Common myeloid progenitor, CD34-positive (primary cell): ENCODE measurements at regions not wholly inside any gene's neighbourhood (a gene's known extent, or its start where the extent isn't known, plus 50 kb on each side); places are given as distances from the start of the nearest gene placed in this dataset.
"Not testable (repeated sequence)": the region's sequence is repeated elsewhere in the genome, so short reads cannot be mapped to it uniquely, and the experiment has no call there.

ENCODE experiments used
- CTCF ChIA-PET: fragments of 350-600 bp; sonication (Branson Sonifier 250); formaldehyde crosslinking; loops from one replicate; lab custom pipeline; 2021; ENCODE audit warnings: antibody characterized with exemption; lab: Charles Lee
- POLR2A ChIA-PET: fragments of 350-600 bp; sonication (Branson Sonifier 250); formaldehyde crosslinking; loops from one replicate; lab custom pipeline; 2021; ENCODE audit warnings: antibody characterized with exemption; lab: Charles Lee
- DNase-seq, 3 donors: peaks; one replicate each; pipeline versions ENCODE4 v3.0.0 to v3.0.0-alpha.2; 2013
- H3K27ac ChIP-seq, 2 experiments: 1 replicate in 1 of 2; 2 replicates in 1 of 2; pipeline ENCODE4 v1.7.0; 2013; ENCODE audit warnings: inconsistent platforms in 2 of 2, low read length in 2 of 2, mild to moderate bottlenecking in 2 of 2, low read depth in 1 of 2, moderate library complexity in 1 of 2; ENCODE audit not compliant: severe bottlenecking in 2 of 2, insufficient read depth in 1 of 2, poor library complexity in 1 of 2
- H3K27me3 ChIP-seq, 5 experiments: replicated peaks in 2 of 5; 1 replicate in 3 of 5; 2 replicates in 2 of 5; pipeline versions ENCODE4 v1.6.1 to v1.7.0; 2013; ENCODE audit warnings: low read length in 4 of 5, mild to moderate bottlenecking in 2 of 5, moderate library complexity in 2 of 5, inconsistent platforms in 1 of 5; ENCODE audit not compliant: insufficient read depth in 5 of 5, control insufficient read depth in 4 of 5
- H3K36me3 ChIP-seq, 4 experiments: 1 replicate in 2 of 4; 2 replicates in 2 of 4; pipeline versions ENCODE4 v1.6.1 to v1.7.0; 2013; ENCODE audit warnings: low read length in 3 of 4, control low read depth in 1 of 4, mild to moderate bottlenecking in 1 of 4; ENCODE audit not compliant: control insufficient read depth in 4 of 4, insufficient read depth in 4 of 4
- H3K4me1 ChIP-seq, 4 experiments: 1 replicate in 3 of 4; 2 replicates in 1 of 4; pipeline versions ENCODE4 v1.6.1 to v1.7.1; 2013; ENCODE audit warnings: low read length in 3 of 4, mild to moderate bottlenecking in 3 of 4, control low read depth in 1 of 4, inconsistent platforms in 1 of 4, moderate library complexity in 1 of 4; ENCODE audit not compliant: control insufficient read depth in 4 of 4, insufficient read depth in 4 of 4; ENCODE audit errors: control extremely low read depth in 1 of 4
- H3K4me3 ChIP-seq, 7 experiments: 1 replicate in 4 of 7; 2 replicates in 3 of 7; pipeline versions ENCODE4 v1.5.1 to v1.7.0; 2013; ENCODE audit warnings: mild to moderate bottlenecking in 7 of 7, low read length in 6 of 7, moderate library complexity in 6 of 7, inconsistent platforms in 2 of 7, low read depth in 2 of 7, control low read depth in 1 of 7; ENCODE audit not compliant: insufficient read depth in 4 of 7, control insufficient read depth in 1 of 7; ENCODE audit errors: extremely low read depth in 1 of 7
- H3K9me3 ChIP-seq, 5 experiments: 1 replicate in 4 of 5; 2 replicates in 1 of 5; pipeline versions ENCODE4 v1.6.1 to v1.7.1; 2013; ENCODE audit warnings: low read length in 4 of 5, mild to moderate bottlenecking in 2 of 5, inconsistent platforms in 1 of 5, low read depth in 1 of 5, moderate library complexity in 1 of 5; ENCODE audit not compliant: control insufficient read depth in 4 of 5, insufficient read depth in 2 of 5; ENCODE audit errors: control extremely low read depth in 1 of 5
- WGBS: methylation state at CpG from one replicate; pipeline ENCODE4 v1.1.5; 2013; ENCODE audit not compliant: insufficient coverage; 5-methylcytosine and 5-hydroxymethylcytosine counted together

- ChIA-PET POLR2A (no interaction called here), CTCF (interaction anchor here (0.8 kb wide), 1 partner anchor 13 kb away, joined by 3 read pairs; no protein-coding TSS in a partner anchor)
- H3K9me3 ChIP-seq = peaks cover 0 to 7% (median 0%) of the 10 kb centered on the region in 5 experiments
- no peak overlapping the region for H3K27ac ChIP-seq
- 65% methylated on average over 9 of the region's 11 CpGs for WGBS
- H3K27me3 ChIP-seq = peaks cover 0 to 15% (median 3%) of the 10 kb centered on the region in 5 experiments
- peaks cover 0 to 4% (median 0%) of the 10 kb centered on the region in 4 experiments for H3K4me1 ChIP-seq
- peak in 2 of 3 donors; percentile 28 to 35 for DNase-seq
- no peaks in the 10 kb centered on the region for H3K36me3 ChIP-seq
- no peak overlapping the region for H3K4me3 ChIP-seq
These were observed 91.2 kb downstream of the IRX5 start for GRCh38 chr16:55021595-55022475.

DNA sequence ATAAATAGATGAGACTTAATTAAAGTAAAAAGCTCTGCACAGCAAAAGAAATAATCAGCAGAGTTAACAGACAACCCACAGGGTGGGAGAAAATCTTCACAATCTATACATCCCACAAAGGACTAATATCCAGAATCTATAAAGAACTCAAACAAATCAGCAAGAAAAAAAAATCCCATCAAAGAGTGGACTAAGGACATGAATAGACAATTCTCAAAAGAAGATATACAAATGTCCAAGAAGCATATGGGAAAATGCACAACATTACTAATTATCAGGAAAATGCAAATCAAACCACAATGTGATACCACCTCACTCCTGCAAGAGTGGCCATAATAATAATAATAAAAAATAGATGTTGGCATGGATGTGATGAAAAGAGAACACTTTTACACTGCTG is 96.6 kb downstream of the IRX5 start:
- H3K36me3 ChIP-seq, H3K27ac ChIP-seq, H3K9me3 ChIP-seq, DNase-seq, H3K4me1 ChIP-seq, POLR2A ChIA-PET, H3K4me3 ChIP-seq: not testable (repeated sequence)
- peaks cover 0 to 12% (median 5%) of the 10 kb centered on the region in 5 experiments for H3K27me3 ChIP-seq
- CTCF ChIA-PET = interaction anchor here (0.6 kb wide), 1 partner anchor 958 kb away, joined by 3 read pairs; no protein-coding TSS in a partner anchor

- Histone ChIP-seq H3K27me3 (peaks cover 0 to 5% (median 4%) of the 10 kb centered on the region in 5 experiments), H3K4me3 (no peak overlapping the region), H3K27ac (no peak overlapping the region), H3K9me3 (peaks cover 0 to 8% (median 0%) of the 10 kb centered on the region in 5 experiments), H3K36me3 (no peaks in the 10 kb centered on the region), H3K4me1 (no peaks in the 10 kb centered on the region)
- no CpG with 5 or more reads among the region's 1 CpG for WGBS
- POLR2A ChIA-PET = no interaction called here
- CTCF ChIA-PET = interaction anchor here (0.8 to 1.3 kb wide), 2 partner anchors 12 to 17 kb away, joined by 3 read pairs; no protein-coding TSS in a partner anchor
- no peak for DNase-seq
These were observed 98.8 kb downstream of the IRX5 start for GRCh38 chr16:55029509-55029908.

GRCh38 chr16:55030944-55031343 is 100.3 kb downstream of the IRX5 start:
- WGBS = 20% methylated on average over 1 of the region's 5 CpGs
- H3K27ac ChIP-seq = no peak overlapping the region
- POLR2A ChIA-PET = no interaction called here
- no peak for DNase-seq
- H3K27me3 ChIP-seq = peaks cover 0 to 4% (median 2%) of the 10 kb centered on the region in 5 experiments
- H3K4me3 ChIP-seq = no peak overlapping the region
- no peaks in the 10 kb centered on the region for H3K36me3 ChIP-seq
- CTCF ChIA-PET = no interaction called here
- H3K9me3 ChIP-seq = peaks cover 0 to 8% (median 0%) of the 10 kb centered on the region in 5 experiments
- H3K4me1 ChIP-seq = no peaks in the 10 kb centered on the region

GRCh38 chr16:55031481-55031880 is 100.8 kb downstream of the IRX5 start:
- DNase-seq = no peak
- Histone ChIP-seq H3K27me3 (peaks cover 0 to 4% (median 2%) of the 10 kb centered on the region in 5 experiments), H3K9me3 (peaks cover 0 to 8% (median 0%) of the 10 kb centered on the region in 5 experiments), H3K36me3 (no peaks in the 10 kb centered on the region), H3K27ac (no peak overlapping the region), H3K4me3 (no peak overlapping the region), H3K4me1 (no peaks in the 10 kb centered on the region)
- ChIA-PET POLR2A (no interaction called here), CTCF (no interaction called here)
- 89% methylated on average over 6 of the region's 6 CpGs for WGBS

GRCh38 chr16:55033225-55034156 is 102.8 kb downstream of the IRX5 start:
- no peak overlapping the region for H3K27ac ChIP-seq
- peaks cover 0 to 4% (median 2%) of the 10 kb centered on the region in 5 experiments for H3K27me3 ChIP-seq
- DNase-seq = no peak
- CTCF ChIA-PET = no interaction called here
- H3K9me3 ChIP-seq = peaks cover 0 to 8% (median 0%) of the 10 kb centered on the region in 5 experiments
- H3K36me3 ChIP-seq = no peaks in the 10 kb centered on the region
- POLR2A ChIA-PET = no interaction called here
- no peak overlapping the region for H3K4me3 ChIP-seq
- 97% methylated on average over 24 of the region's 28 CpGs for WGBS
- H3K4me1 ChIP-seq = no peaks in the 10 kb centered on the region
